ENCODE measurements at regions not wholly inside any gene's neighbourhood (a gene's known extent, or its start where the extent isn't known, plus 50 kb on each side); places are given as distances from the start of the nearest gene placed in this dataset.
A peak's percentile ranks its signal among the peaks of the same experiment; 100 is the strongest.

- no peak for ATAC-seq
- Histone ChIP-seq H3K36me3 (no peaks in the 10 kb centered on the region), H3K27ac (no peak overlapping the region), H3K4me3 (no peak overlapping the region), H3K9me3 (peaks cover 0 to 12% (median 3%) of the 10 kb centered on the region in 12 donors), H3K27me3 (no peaks in the 10 kb centered on the region), H3K4me1 (peaks cover 0 to 11% (median 2%) of the 10 kb centered on the region in 12 donors)
- TF ChIP-seq POLR2A (IDR thresholded peaks at IDR 0.05) = no peak
- intact Hi-C loops (cut with DNase I) = no loop called here
- no peak for DNase-seq
Observed at GRCh38 chr2:74739129-74739528, 85.1 kb downstream of the SEMA4F start.

- Histone ChIP-seq H3K36me3 (no peaks in the 10 kb centered on the region), H3K4me1 (peaks cover 0 to 11% (median 2%) of the 10 kb centered on the region in 12 donors), H3K27me3 (no peaks in the 10 kb centered on the region), H3K4me3 (no peak overlapping the region), H3K27ac (no peak overlapping the region), H3K9me3 (peaks cover 0 to 12% (median 3%) of the 10 kb centered on the region in 12 donors)
- DNase-seq (no peak), ATAC-seq (no peak)
- no peak for TF ChIP-seq POLR2A (IDR thresholded peaks at IDR 0.05)
- TF ChIP-seq, protein P1, sequence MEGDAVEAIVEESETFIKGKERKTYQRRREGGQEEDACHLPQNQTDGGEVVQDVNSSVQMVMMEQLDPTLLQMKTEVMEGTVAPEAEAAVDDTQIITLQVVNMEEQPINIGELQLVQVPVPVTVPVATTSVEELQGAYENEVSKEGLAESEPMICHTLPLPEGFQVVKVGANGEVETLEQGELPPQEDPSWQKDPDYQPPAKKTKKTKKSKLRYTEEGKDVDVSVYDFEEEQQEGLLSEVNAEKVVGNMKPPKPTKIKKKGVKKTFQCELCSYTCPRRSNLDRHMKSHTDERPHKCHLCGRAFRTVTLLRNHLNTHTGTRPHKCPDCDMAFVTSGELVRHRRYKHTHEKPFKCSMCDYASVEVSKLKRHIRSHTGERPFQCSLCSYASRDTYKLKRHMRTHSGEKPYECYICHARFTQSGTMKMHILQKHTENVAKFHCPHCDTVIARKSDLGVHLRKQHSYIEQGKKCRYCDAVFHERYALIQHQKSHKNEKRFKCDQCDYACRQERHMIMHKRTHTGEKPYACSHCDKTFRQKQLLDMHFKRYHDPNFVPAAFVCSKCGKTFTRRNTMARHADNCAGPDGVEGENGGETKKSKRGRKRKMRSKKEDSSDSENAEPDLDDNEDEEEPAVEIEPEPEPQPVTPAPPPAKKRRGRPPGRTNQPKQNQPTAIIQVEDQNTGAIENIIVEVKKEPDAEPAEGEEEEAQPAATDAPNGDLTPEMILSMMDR (IDR thresholded peaks at IDR 0.05) = no peak
- WGBS, 4 donors = 67 to 78% (median 75%) methylated on average over 4 of the region's 4 CpGs
- intact Hi-C loops (cut with DNase I) = no loop called here
Observed at GRCh38 chr2:74739733-74740241, 85.7 kb downstream of the SEMA4F start.

DNA sequence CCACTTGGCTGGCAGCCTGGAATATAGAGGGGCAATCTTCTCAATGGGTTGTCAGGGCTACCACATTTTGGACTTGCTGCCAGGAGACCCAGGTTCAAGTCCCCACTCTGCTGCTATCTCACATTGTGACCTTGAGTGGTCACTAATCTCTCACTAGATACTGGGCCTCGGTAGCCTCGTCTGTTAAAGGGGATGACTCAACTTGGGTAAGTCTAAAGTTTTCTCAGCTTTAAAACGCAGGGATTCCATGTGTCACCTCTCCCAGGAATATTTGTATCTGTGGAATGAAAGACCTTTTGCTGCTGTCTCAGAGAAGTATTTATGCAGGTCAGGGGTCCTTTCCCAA, 86.3 kb downstream of the SEMA4F start:
- no peaks in the 10 kb centered on the region for H3K27me3 ChIP-seq
- no peak overlapping the region for H3K27ac ChIP-seq
- ATAC-seq = no peak
- 17 to 49% (median 44%) methylated on average over 3 of the region's 3 CpGs for WGBS, 4 donors
- peaks cover 0 to 12% (median 3%) of the 10 kb centered on the region in 12 donors for H3K9me3 ChIP-seq
- no peak for DNase-seq
- TF ChIP-seq POLR2A (IDR thresholded peaks at IDR 0.05) = no peak
- TF ChIP-seq, protein P1 (IDR thresholded peaks at IDR 0.05) = no peak
- H3K4me1 ChIP-seq = peaks cover 0 to 11% (median 2%) of the 10 kb centered on the region in 12 donors
- intact Hi-C loops (cut with DNase I) = no loop called here
- H3K4me3 ChIP-seq = no peak overlapping the region
- no peaks in the 10 kb centered on the region for H3K36me3 ChIP-seq

DNA sequence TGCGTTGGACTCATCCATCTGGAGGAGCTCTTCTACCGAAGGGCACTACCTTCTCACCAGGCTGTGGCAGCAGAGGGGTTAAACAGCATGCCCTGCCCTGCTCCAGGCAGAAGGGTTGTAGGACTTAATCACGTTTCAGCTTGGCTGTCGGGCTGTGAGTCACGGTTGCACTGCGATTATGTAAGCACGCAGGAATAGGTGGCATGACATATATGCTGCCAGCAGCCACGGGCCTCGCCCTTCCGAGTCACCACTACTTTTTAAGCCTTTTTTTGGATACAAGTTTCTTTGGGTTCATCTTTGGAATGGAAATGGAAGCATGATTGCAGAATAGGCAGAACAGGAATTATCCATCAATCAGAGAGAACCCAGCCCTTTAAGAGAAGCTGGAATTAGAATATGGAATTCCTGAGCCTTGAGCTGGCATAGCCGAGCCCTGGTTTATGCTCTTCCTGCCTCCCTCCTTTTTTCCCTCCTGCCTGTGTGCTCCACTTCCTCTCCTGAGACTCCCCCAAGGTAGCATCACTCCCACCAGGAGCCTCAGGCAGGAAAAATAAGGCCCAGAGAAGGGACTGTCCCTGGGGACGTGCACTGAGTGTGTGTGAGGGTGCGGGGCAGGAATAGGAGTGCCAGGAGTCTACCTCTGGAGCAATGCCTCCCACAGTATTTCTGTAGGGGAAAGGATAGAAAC, 86.8 kb downstream of the SEMA4F start:
- WGBS, 4 donors = 22 to 26% (median 25%) methylated on average over 13 of the region's 13 CpGs
- H3K27ac ChIP-seq = peak overlapping the region in 1 of 12 donors; percentile 3
- DNase-seq (peak in 4 of 5 donors; percentile 24 to 68 (median 40)), ATAC-seq (peak in 3 of 4 donors; percentile 86 to 97 (median 91))
- peaks cover 0 to 12% (median 3%) of the 10 kb centered on the region in 12 donors for H3K9me3 ChIP-seq
- no peak overlapping the region for H3K4me3 ChIP-seq
- intact Hi-C loops (cut with DNase I) = no loop called here
- peaks cover 0 to 11% (median 2%) of the 10 kb centered on the region in 12 donors for H3K4me1 ChIP-seq
- TF ChIP-seq POLR2A (IDR thresholded peaks at IDR 0.05) = no peak
- TF ChIP-seq, protein P1 (IDR thresholded peaks at IDR 0.05) = no peak
- no peaks in the 10 kb centered on the region for H3K27me3 ChIP-seq
- H3K36me3 ChIP-seq = no peaks in the 10 kb centered on the region

All from heart left ventricle (tissue), 16 donors.